Progenitor cell of endocrine pancreas (in vitro differentiated cells): ENCODE measurements at regions not wholly inside any gene's neighbourhood (a gene's known extent, or its start where the extent isn't known, plus 50 kb on each side); places are given as distances from the start of the nearest gene placed in this dataset.
A peak's percentile ranks its signal among the peaks of the same experiment; 100 is the strongest.

Experiments
- DNase-seq: peaks from one replicate; pipeline ENCODE4 v3.0.0; 2021; ENCODE audit warnings: low spot score; ENCODE audit not compliant: unreplicated experiment
- H3K27ac Mint-ChIP-seq: 2 replicates; pipeline ENCODE4 v1.8.0; 2021; ENCODE audit warnings: mild to moderate bottlenecking, moderate library complexity, mixed read lengths
- H3K27me3 Mint-ChIP-seq: 2 replicates; pipeline ENCODE4 v1.8.0; 2021; ENCODE audit warnings: mixed read lengths
- H3K36me3 Mint-ChIP-seq: 2 replicates; pipeline ENCODE4 v1.8.0; 2022; ENCODE audit warnings: mixed read lengths; ENCODE audit not compliant: insufficient read depth
- H3K4me1 Mint-ChIP-seq: 2 replicates; pipeline ENCODE4 v1.8.0; 2021; ENCODE audit warnings: low read depth, mixed read lengths
- H3K4me3 Mint-ChIP-seq: 2 replicates; pipeline ENCODE4 v1.8.0; 2021; ENCODE audit warnings: low read depth, mild to moderate bottlenecking, moderate library complexity, mixed read lengths
- H3K9me3 Mint-ChIP-seq: 2 replicates; pipeline ENCODE4 v1.8.0; 2021; ENCODE audit warnings: low read depth, mixed read lengths
- TF ChIP-seq, protein P1 (sequence below): fragments of 200-600 bp; sonication (generic); IDR thresholded peaks from one replicate; pipeline ENCODE4 v1.5.0; 2021; ENCODE audit warnings: antibody characterized with exemption, mild to moderate bottlenecking; ENCODE audit not compliant: unreplicated experiment

DNA sequence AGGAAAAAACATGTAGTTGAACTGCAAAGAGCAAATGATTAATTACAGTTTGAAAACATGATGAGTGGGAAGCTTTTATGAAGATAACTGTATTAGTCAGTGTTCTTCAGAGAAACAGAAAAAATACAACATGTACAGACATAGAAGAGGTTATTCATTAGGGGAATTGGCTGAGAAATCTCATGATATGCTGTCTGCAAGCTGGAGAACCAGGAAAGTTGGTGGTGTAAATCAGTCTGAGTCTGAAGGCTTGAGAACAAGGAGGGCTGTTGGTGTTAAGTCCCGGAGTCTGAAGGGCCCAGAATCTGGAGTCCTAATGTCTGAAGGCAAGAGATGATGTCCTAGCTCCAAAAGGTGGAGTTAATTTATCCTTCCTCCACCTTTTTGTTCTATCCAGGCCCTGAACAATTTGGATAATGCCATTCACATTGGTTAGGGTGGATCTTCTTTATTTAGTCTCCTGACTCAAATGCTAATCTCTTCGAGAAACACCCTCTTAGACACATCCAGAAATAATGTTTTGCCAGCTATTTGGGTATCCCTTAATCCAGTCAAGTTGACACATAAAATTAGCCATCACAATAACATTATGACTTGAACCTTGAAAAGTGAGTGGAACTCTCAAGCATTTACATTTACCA lies 672.9 kb upstream of the PTBP2 start:
- no peak for DNase-seq
- Mint-ChIP-seq H3K27me3 (no peaks in the 10 kb centered on the region), H3K4me3 (no peak overlapping the region), H3K27ac (no peak overlapping the region), H3K36me3 (no peaks in the 10 kb centered on the region), H3K4me1 (peaks cover 3% of the 10 kb centered on the region), H3K9me3 (no peaks in the 10 kb centered on the region)
- TF ChIP-seq, protein P1, sequence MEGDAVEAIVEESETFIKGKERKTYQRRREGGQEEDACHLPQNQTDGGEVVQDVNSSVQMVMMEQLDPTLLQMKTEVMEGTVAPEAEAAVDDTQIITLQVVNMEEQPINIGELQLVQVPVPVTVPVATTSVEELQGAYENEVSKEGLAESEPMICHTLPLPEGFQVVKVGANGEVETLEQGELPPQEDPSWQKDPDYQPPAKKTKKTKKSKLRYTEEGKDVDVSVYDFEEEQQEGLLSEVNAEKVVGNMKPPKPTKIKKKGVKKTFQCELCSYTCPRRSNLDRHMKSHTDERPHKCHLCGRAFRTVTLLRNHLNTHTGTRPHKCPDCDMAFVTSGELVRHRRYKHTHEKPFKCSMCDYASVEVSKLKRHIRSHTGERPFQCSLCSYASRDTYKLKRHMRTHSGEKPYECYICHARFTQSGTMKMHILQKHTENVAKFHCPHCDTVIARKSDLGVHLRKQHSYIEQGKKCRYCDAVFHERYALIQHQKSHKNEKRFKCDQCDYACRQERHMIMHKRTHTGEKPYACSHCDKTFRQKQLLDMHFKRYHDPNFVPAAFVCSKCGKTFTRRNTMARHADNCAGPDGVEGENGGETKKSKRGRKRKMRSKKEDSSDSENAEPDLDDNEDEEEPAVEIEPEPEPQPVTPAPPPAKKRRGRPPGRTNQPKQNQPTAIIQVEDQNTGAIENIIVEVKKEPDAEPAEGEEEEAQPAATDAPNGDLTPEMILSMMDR: no peak

DNA sequence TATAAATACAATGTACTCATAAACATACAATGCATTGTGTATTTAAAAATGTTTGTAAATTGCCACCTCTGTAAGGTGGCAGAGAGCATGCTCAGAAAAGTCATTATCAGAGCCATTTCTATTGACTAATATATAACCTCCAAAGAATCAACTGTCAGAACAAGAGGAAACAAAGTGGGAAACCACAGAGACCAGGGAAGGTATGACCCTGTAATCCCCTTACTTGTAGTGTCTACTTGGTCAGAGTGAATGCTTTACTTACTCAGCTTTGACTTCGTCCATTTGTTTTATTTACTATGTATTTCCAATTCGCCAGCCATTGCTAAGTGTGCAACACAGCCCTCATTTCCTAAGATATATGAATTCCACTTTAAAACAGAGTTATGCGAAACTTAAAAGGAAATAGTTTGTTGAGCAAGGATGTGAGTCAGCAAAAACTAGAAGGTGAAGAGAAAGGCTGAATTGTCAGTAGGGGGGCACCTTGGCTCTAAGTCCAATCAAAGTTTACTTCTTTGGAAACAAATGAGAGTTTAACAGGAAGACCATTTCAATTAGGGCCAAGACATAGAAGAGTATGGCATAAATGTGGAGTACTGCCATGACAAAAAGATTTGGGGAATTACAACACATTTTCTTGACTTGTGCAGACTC lies 671.7 kb upstream of the PTBP2 start:
- Mint-ChIP-seq H3K27ac (no peak overlapping the region), H3K9me3 (peaks cover 8% of the 10 kb centered on the region), H3K27me3 (no peaks in the 10 kb centered on the region), H3K4me1 (peaks cover 2% of the 10 kb centered on the region), H3K36me3 (no peaks in the 10 kb centered on the region), H3K4me3 (no peak overlapping the region)
- TF ChIP-seq, protein P1: no peak
- DNase-seq: no peak

DNA sequence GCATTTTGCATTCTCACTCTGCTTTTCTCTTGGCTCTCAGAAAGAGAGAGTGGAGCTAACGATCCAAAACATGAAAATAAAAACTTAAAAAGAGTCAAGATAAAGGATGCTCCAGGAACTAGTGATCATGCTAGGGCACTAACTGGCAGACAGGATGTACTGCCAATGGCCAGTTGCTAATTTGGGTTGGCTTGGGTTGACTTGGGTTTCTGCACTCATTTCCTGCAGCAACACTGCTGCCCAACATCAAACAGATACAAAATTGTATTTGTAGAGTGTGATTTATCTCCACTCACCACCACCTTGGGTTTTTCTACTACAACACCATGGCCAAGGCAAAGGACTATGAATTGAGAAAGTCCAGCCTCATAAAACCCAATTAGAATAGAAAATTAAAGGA lies 662.3 kb upstream of the PTBP2 start:
- no peak overlapping the region for H3K4me3 Mint-ChIP-seq
- H3K36me3 Mint-ChIP-seq: peaks cover 2% of the 10 kb centered on the region
- H3K9me3 Mint-ChIP-seq: peaks cover 17% of the 10 kb centered on the region
- H3K27me3 Mint-ChIP-seq: no peaks in the 10 kb centered on the region
- H3K4me1 Mint-ChIP-seq: no peaks in the 10 kb centered on the region
- no peak overlapping the region for H3K27ac Mint-ChIP-seq
- TF ChIP-seq, protein P1: no peak
- DNase-seq: no peak

DNA sequence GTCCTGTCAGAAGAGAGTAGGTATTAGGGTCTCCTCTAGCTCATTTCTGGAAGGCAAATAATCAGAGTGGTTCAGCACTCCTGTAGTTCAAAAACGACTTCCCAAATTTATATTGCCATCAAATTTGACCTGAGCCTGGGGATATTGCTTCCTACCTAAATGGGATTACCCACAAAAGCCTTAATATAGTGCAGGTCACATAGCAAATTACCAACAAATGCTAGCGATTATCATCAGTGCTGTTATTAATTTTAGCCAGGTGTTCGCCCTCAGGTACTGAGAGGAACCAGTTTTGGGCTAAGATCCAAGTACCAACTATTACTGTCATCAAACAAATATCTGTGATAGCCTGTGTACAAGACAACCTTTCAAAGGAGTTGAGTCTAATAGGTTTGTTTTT lies 661.8 kb upstream of the PTBP2 start:
- H3K36me3 Mint-ChIP-seq: peaks cover 2% of the 10 kb centered on the region
- DNase-seq: no peak
- H3K4me3 Mint-ChIP-seq: no peak overlapping the region
- TF ChIP-seq, protein P1: no peak
- H3K4me1 Mint-ChIP-seq: no peaks in the 10 kb centered on the region
- H3K27ac Mint-ChIP-seq: no peak overlapping the region
- no peaks in the 10 kb centered on the region for H3K27me3 Mint-ChIP-seq
- peaks cover 12% of the 10 kb centered on the region for H3K9me3 Mint-ChIP-seq

- H3K36me3 Mint-ChIP-seq: peaks cover 2% of the 10 kb centered on the region
- DNase-seq: no peak
- TF ChIP-seq, protein P1: no peak
- H3K27me3 Mint-ChIP-seq: no peaks in the 10 kb centered on the region
- H3K9me3 Mint-ChIP-seq: peaks cover 10% of the 10 kb centered on the region
- H3K4me3 Mint-ChIP-seq: no peak overlapping the region
- H3K4me1 Mint-ChIP-seq: no peaks in the 10 kb centered on the region
- peak overlapping the region; percentile 25 for H3K27ac Mint-ChIP-seq
These were observed 661.0 kb upstream of the PTBP2 start for GRCh38 chr1:96060621-96061020.
